D721Med (cell line): ENCODE measurements at regions not wholly inside any gene's neighbourhood (a gene's known extent, or its start where the extent isn't known, plus 50 kb on each side); places are given as distances from the start of the nearest gene placed in this dataset.

Source experiments
- DNase-seq: peaks from one replicate; pipeline ENCODE4 v3.0.0; 2011; ENCODE audit warnings: low spot score; ENCODE audit not compliant: insufficient read length
- FAIRE-seq: peaks from 2 replicates; lab custom pipeline; 2011; peaks lifted over from hg19 to GRCh38; lab: Jason Lieb, UNC
- TF ChIP-seq, protein P1 (sequence below): IDR thresholded peaks from 2 replicates; pipeline ENCODE4 v1.5.1; 2012; ENCODE audit warnings: mild to moderate bottlenecking, control low read depth; ENCODE audit not compliant: insufficient read depth; ENCODE audit errors: missing control alignments

DNA sequence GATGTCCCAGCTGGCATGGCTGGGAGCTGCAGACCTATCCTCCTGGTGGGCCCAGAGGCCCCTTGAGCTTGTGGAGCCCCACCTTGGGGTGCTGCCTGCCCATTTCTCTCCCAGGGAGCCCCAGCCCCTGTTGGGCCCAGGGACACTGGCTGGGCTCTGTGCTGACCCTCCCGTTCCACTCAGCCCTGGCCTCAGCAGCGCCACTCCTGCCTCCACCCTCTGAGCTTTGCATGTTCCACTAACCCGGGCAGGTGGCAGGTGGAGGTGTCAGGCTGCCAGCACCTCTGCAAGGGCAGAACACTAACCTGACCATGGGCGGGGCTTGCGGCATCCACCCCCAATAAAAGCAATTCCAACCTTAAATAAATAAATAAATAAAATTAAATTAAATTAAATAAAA, 299.2 kb downstream of the LRIG3 start:
- TF ChIP-seq, protein P1, sequence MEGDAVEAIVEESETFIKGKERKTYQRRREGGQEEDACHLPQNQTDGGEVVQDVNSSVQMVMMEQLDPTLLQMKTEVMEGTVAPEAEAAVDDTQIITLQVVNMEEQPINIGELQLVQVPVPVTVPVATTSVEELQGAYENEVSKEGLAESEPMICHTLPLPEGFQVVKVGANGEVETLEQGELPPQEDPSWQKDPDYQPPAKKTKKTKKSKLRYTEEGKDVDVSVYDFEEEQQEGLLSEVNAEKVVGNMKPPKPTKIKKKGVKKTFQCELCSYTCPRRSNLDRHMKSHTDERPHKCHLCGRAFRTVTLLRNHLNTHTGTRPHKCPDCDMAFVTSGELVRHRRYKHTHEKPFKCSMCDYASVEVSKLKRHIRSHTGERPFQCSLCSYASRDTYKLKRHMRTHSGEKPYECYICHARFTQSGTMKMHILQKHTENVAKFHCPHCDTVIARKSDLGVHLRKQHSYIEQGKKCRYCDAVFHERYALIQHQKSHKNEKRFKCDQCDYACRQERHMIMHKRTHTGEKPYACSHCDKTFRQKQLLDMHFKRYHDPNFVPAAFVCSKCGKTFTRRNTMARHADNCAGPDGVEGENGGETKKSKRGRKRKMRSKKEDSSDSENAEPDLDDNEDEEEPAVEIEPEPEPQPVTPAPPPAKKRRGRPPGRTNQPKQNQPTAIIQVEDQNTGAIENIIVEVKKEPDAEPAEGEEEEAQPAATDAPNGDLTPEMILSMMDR, result no peak
- FAIRE-seq, result no peak
- no peak for DNase-seq

DNA sequence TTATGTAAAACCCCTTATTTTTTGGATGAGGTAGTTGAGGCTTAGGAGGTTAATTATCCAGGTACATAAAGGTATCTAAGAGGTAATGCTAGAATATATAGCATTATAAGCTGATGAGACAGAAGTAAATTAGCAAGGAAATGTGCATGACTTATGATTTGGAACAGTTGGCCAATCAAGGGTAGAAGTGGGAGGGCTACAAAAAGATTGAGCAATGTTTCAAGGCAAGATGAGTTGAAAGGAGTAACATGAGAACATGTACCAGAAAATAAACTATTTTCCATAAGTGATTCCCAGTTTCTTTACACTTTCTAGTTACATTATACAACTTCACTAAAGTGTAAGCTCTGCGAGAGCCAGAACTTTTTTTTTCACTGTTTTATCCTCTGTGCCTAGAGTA, 290.9 kb downstream of the LRIG3 start:
- DNase-seq (no peak), FAIRE-seq (no peak)

DNA sequence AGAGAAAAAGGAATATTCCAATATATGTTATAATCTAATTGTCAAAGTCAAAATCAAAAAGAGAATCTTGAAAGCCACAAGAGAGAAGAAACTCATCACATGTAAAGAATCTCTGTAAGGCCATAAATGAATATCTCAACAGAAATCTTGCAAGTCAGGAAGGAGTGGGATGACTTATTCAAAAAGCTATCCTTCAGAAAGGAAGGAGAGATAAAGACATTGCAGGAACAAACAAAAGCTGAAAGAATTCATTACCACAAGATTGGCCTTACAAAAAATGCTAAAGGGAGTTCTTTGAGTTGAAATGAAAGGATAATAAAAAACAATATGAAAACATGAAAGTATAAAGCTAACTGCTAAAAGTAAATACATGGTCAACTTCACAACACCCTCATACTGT, 286.8 kb downstream of the LRIG3 start:
- FAIRE-seq, result no peak
- TF ChIP-seq, protein P1, result no peak
- DNase-seq, result no peak

More for the DNA sequence above, 290.9 kb downstream of the LRIG3 start:
- TF ChIP-seq, protein P1, result no peak

DNA sequence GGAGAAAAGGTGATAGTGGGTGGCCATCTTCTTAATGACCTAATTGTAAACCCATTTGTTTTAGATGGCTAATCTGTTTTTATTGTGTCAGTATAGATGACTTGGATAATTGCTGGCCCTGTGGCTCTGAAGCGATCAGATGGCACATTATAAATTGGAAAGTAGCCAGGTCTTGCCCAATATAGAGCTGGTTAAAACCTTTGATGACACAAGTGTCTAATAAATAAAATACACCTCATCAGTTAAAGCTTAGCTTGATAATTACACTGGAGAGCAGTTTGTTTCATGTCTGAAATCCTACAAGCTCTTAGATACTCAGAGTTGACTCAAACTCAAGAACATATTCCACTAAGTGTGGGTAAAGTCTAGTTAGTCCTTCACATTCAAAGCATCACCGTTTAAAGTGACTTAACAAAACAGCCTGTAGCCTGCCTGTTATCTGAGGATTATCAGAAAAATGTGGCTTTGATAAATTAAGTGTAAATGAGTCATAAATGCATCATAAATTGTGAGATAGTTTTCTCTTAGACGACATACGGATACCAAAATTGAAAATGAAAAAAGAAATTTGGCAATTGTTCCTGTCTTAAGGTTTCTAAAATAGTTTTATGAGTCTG, 280.9 kb downstream of the LRIG3 start:
- no peak for FAIRE-seq
- DNase-seq, result no peak
- TF ChIP-seq, protein P1, result no peak

DNA sequence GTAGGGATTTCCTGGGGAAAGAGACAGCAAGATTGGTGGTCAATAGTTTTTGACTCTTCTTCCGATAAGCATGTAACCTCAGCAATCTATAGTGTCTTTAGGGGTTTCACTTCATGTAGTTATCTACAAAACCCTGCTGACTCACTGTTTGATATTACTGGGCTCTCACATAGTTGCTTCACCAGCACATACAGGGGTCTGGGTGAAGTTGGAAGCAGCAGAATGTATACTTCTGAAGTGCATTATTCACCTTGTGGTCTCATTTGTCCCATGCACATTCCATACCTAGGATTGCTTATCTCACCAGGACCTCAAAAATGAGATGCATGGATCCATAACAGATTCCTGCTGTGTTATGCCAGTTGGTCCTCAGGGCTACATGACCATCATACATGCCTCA, 280.0 kb downstream of the LRIG3 start:
- DNase-seq, result no peak
- no peak for FAIRE-seq

DNA sequence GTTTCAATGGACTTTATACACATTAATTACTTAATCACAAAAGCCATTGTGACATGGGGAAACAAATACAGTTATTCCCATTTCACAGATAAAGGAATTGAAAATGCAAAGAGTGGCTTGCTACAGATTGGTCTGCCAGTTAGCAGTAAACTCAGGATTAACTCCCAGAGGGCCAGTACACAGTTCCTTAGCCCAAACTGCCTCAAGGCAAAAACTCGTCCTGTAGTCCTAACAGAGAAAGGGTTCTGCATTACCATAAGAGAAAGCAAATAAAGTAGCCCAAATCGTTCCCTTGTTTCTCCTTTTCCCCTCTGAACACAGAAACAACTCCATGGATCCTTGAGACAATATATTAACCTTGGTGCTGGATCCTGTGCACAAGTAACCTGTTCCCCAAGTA, 274.4 kb downstream of the LRIG3 start:
- FAIRE-seq (no peak), DNase-seq (no peak)
- TF ChIP-seq, protein P1, result no peak

More for the DNA sequence above, 280.0 kb downstream of the LRIG3 start:
- TF ChIP-seq, protein P1, result no peak

DNA sequence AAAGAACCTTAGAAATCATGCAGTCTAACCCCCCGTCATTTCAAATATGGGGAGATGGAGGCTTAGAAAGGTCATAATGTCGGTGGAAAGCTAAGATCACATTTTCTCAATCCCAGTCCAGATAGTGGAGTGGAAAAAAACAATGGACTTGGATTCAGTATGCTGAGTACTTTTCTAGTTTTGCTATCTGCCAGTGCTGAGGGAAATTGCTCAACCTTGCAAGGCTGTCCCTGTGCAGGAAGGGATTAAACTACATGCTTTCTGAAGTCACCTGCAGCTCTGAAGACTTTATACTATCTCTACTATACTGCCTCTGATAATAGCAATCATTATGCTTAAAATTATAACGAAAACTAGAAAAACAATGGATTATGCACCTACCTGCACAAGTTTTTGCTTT, 272.8 kb downstream of the LRIG3 start:
- TF ChIP-seq, protein P1, result no peak
- no peak for DNase-seq
- FAIRE-seq, result no peak
